Daoy (cell line): ENCODE measurements at regions not wholly inside any gene's neighbourhood (a gene's known extent, or its start where the extent isn't known, plus 50 kb on each side); places are given as distances from the start of the nearest gene placed in this dataset.
A peak's percentile ranks its signal among the peaks of the same experiment; 100 is the strongest.

Experiments
- DNase-seq: peaks from one replicate; pipeline ENCODE4 v3.0.0-alpha.2; 2015; ENCODE audit warnings: low read depth

GRCh38 chr2:43055086-43055912, 171.1 kb downstream of the ZFP36L2 start:
- DNase-seq: no peak

- DNase-seq: no peak
These were observed 172.0 kb downstream of the ZFP36L2 start for GRCh38 chr2:43054367-43054766.

GRCh38 chr2:43052944-43053306, 173.5 kb downstream of the ZFP36L2 start:
- no peak for DNase-seq

- DNase-seq: peak; percentile 32
These were observed 174.0 kb downstream of the ZFP36L2 start for GRCh38 chr2:43052204-43052943.

- peak; percentile 80 for DNase-seq
These were observed 175.1 kb downstream of the ZFP36L2 start for GRCh38 chr2:43051338-43051737.

- DNase-seq: no peak
These were observed 175.5 kb downstream of the ZFP36L2 start for GRCh38 chr2:43050866-43051265.

GRCh38 chr2:43049836-43050801, 176.3 kb downstream of the ZFP36L2 start:
- DNase-seq: no peak

GRCh38 chr2:43047187-43047780, 179.1 kb downstream of the ZFP36L2 start:
- no peak for DNase-seq

GRCh38 chr2:43045866-43046265, 180.5 kb downstream of the ZFP36L2 start:
- DNase-seq: no peak

GRCh38 chr2:43044093-43044681, 182.2 kb downstream of the ZFP36L2 start:
- DNase-seq: no peak

GRCh38 chr2:43043553-43043870, 182.9 kb downstream of the ZFP36L2 start:
- no peak for DNase-seq

GRCh38 chr2:43041661-43042360, 184.6 kb downstream of the ZFP36L2 start:
- peak; percentile 99 for DNase-seq

GRCh38 chr2:43041173-43041591, 185.2 kb downstream of the ZFP36L2 start:
- DNase-seq: peak; percentile 39

- no peak for DNase-seq
These were observed 186.1 kb downstream of the ZFP36L2 start for GRCh38 chr2:43040084-43040854.

- DNase-seq: no peak
These were observed 186.9 kb downstream of the ZFP36L2 start for GRCh38 chr2:43039376-43040080.

GRCh38 chr2:43038696-43039094, 187.7 kb downstream of the ZFP36L2 start:
- no peak for DNase-seq

- DNase-seq: peak; percentile 64
These were observed 188.2 kb downstream of the ZFP36L2 start for GRCh38 chr2:43038034-43038695.

GRCh38 chr2:43035922-43036321, 190.5 kb downstream of the ZFP36L2 start:
- DNase-seq: no peak

GRCh38 chr2:43034921-43035320, 191.5 kb downstream of the ZFP36L2 start:
- no peak for DNase-seq
